Heart left ventricle (tissue), 16 donors: ENCODE measurements at regions not wholly inside any gene's neighbourhood (a gene's known extent, or its start where the extent isn't known, plus 50 kb on each side); places are given as distances from the start of the nearest gene placed in this dataset.

Source experiments
- ATAC-seq, 4 donors: fragments of 200-7000 bp; cut with Tn5 transposase; one replicate each; pipeline ENCODE4 v1.9.1; 2020 to 2022; ENCODE audit warnings: moderate library complexity in 4 of 4, mild to moderate bottlenecking in 3 of 4, moderate number of reproducible peaks in 1 of 4
- DNase-seq, 5 donors: peaks; one replicate each; pipeline ENCODE4 v3.0.0-alpha.2; 2020
- H3K27ac ChIP-seq, 12 donors: fragments of 200-600 bp; sonication (generic) in 4 of 12; one replicate each; pipeline versions ENCODE4 v1.5.0 to v1.8.0; 2016 to 2022; ENCODE audit warnings: mild to moderate bottlenecking in 2 of 12
- H3K27me3 ChIP-seq, 9 donors: fragments of 200-600 bp; sonication (generic) in 2 of 9; one replicate each; pipeline versions ENCODE4 v1.5.1 to v1.8.0; 2016 to 2022; ENCODE audit warnings: mild to moderate bottlenecking in 3 of 9
- H3K36me3 ChIP-seq, 9 donors: fragments of 200-600 bp; sonication (generic) in 2 of 9; one replicate each; pipeline versions ENCODE4 v1.5.0 to v1.8.0; 2018 to 2022; ENCODE audit warnings: mild to moderate bottlenecking in 2 of 9
- H3K4me1 ChIP-seq, 12 donors: fragments of 200-600 bp; sonication (generic) in 4 of 12; one replicate each; pipeline versions ENCODE4 v1.5.0 to v1.8.0; 2016 to 2022; ENCODE audit warnings: mild to moderate bottlenecking in 3 of 12
- H3K4me3 ChIP-seq, 12 donors: fragments of 200-600 bp; sonication (generic) in 4 of 12; one replicate each; pipeline versions ENCODE4 v1.5.0 to v1.8.0; 2017 to 2022; ENCODE audit warnings: mild to moderate bottlenecking in 9 of 12, moderate library complexity in 4 of 12
- H3K9me3 ChIP-seq, 12 donors: fragments of 200-600 bp; sonication (generic) in 4 of 12; one replicate each; pipeline versions ENCODE4 v1.5.0 to v1.8.0; 2016 to 2022; ENCODE audit warnings: mild to moderate bottlenecking in 1 of 12
- POLR2A ChIP-seq, 2 donors: fragments of 450-650 bp; IDR thresholded peaks; one replicate each; pipeline ENCODE4 v1.6.1; 2017; ENCODE audit warnings: antibody characterized with exemption in 2 of 2, mild to moderate bottlenecking in 2 of 2, moderate library complexity in 2 of 2
- WGBS, 4 donors: extraction: QIAGEN DNeasy Blood & Tissue Kit in 2 of 4; methylation state at CpG; one replicate each; pipeline versions ENCODE4 v1.1.5 to v1.1.7; 2013 to 2018; 5-methylcytosine and 5-hydroxymethylcytosine counted together
- intact Hi-C, 10 donors: fragments of 100-400 bp; cut with DNase I; formaldehyde crosslinking; loops; one replicate each; pipeline versions ENCODE4 v1.11.1 to v1.14.2; 2022
- TF ChIP-seq, protein P1 (sequence below), 12 donors: fragments of 200-600 bp; sonication (generic) in 4 of 12; IDR thresholded peaks; one replicate each; pipeline versions ENCODE4 v1.5.0 to v1.8.0; 2018 to 2022; ENCODE audit warnings: antibody characterized with exemption in 12 of 12, mild to moderate bottlenecking in 5 of 12
- donor health status: ischemic (EF 13 %, LVEDD 7.1; RV severe dilation, severe dysfunction).
- donor health status: healthy with polysubstance abuse.
- donor health status: DM: no; HTN: yes; CAD: no.
- donor health status: DM: no; HTN: no; CAD: no.
- donor health status: ischemic (EF 25% LVEDD 6.9; RV normal size, moderate dysfunction).
- donor health status: ischemic (EF 25% LVEDD 5.7; RV mildly dilated, moderate dysfunction).
- donor health status: healthy.
- donor health status: DM: yes; HTN: yes; CAD: no.
- donor health status: ischemic (EF 35%, LVEDD 5.7; RV mildly dilated, moderate dysfunction).
- donor health status: nonischemic (EF 11% LVEDD 7.7; RV severe dilation, severe dysfunction).
- donor health status: DM: yes; HTN: yes; CAD: no.
- donor health status: PGD.
- donor health status: ischemic (EF 29% LVEDD 5.4; RV normal size, mild dysfunction).
- donor health status: nonischemic (EF 23%, LVEDD 6.1; RV moderate dilation, normal function).

DNA sequence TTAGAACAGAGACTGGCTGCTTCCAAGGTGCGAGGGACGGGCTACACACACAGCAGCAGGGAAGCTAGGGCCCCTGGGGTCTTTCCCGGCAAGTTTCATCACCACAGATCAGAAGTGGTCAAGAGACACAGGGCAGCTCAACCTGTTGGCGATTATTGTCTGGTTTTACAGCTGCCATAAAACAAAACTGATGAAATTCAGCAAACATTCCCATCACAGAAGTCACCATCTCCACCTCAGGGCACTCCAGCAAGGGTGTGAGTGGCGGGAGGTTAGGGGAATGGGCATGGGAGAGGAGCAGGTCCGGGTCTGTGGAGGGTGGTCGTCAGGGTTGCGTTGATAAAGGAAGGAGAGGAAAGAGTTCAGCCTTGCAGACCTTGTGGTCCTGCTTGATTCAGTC, 91.0 kb downstream of the PXDC1 start:
- H3K27ac ChIP-seq: no peak overlapping the region
- DNase-seq: no peak
- ATAC-seq: no peak
- no peaks in the 10 kb centered on the region for H3K36me3 ChIP-seq
- no peaks in the 10 kb centered on the region for H3K9me3 ChIP-seq
- intact Hi-C loops: no loop called here
- H3K4me1 ChIP-seq: no peaks in the 10 kb centered on the region
- TF ChIP-seq, protein P1, sequence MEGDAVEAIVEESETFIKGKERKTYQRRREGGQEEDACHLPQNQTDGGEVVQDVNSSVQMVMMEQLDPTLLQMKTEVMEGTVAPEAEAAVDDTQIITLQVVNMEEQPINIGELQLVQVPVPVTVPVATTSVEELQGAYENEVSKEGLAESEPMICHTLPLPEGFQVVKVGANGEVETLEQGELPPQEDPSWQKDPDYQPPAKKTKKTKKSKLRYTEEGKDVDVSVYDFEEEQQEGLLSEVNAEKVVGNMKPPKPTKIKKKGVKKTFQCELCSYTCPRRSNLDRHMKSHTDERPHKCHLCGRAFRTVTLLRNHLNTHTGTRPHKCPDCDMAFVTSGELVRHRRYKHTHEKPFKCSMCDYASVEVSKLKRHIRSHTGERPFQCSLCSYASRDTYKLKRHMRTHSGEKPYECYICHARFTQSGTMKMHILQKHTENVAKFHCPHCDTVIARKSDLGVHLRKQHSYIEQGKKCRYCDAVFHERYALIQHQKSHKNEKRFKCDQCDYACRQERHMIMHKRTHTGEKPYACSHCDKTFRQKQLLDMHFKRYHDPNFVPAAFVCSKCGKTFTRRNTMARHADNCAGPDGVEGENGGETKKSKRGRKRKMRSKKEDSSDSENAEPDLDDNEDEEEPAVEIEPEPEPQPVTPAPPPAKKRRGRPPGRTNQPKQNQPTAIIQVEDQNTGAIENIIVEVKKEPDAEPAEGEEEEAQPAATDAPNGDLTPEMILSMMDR (IDR thresholded peaks at IDR 0.05): no peak
- TF ChIP-seq POLR2A (IDR thresholded peaks at IDR 0.05): no peak
- no peaks in the 10 kb centered on the region for H3K27me3 ChIP-seq
- H3K4me3 ChIP-seq: no peak overlapping the region
- WGBS, 4 donors: 82 to 90% (median 89%) methylated on average over 8 of the region's 8 CpGs

DNA sequence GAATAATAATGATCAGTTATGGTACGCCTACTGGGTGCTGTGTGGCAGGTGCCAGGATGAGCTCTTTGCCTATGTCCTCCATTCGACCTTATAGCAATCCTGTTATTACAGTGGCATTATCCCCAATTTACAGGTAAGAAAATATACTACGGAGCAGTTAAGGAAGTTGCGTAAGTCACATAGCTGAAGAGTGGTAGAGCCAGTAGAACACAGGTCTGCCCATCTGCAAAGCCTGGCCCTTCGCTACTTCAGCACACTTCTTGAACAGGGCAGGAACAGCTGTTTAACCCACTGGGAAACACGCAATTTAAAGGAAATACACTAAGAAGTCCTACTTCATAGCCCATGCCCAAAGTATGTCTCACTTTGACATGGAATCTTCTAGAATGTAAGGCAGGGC, 91.8 kb downstream of the PXDC1 start:
- Histone ChIP-seq H3K27me3 (no peaks in the 10 kb centered on the region), H3K4me1 (no peaks in the 10 kb centered on the region), H3K4me3 (no peak overlapping the region), H3K36me3 (no peaks in the 10 kb centered on the region), H3K27ac (no peak overlapping the region), H3K9me3 (no peaks in the 10 kb centered on the region)
- intact Hi-C loops: no loop called here
- DNase-seq (no peak), ATAC-seq (no peak)
- WGBS, 4 donors: 87 to 95% (median 94%) methylated on average over 6 of the region's 6 CpGs
- TF ChIP-seq POLR2A (IDR thresholded peaks at IDR 0.05): no peak
- TF ChIP-seq, protein P1 (IDR thresholded peaks at IDR 0.05): no peak

DNA sequence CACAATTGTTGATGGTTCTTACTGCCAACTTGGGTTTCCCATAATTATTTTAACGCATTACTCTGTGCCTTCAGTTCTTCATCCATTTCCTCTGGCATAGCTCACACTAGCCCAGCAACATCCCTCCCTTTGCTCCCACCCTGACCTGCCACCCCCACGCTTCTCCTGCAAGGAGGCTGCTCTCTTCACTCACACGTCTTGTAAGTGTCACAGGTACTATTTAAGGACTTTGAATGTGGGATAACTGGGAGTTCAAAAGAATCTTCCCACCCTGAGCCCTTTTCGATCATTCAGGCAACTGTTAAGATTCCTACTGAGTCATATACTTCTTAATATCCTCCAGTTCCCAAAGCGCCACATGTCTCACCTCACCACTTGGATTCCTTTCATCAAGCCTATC, 95.4 kb downstream of the PXDC1 start:
- intact Hi-C loops: no loop called here
- Histone ChIP-seq H3K36me3 (no peaks in the 10 kb centered on the region), H3K27ac (no peak overlapping the region), H3K9me3 (no peaks in the 10 kb centered on the region), H3K4me1 (no peaks in the 10 kb centered on the region), H3K4me3 (no peak overlapping the region), H3K27me3 (peaks cover 0 to 3% (median 0%) of the 10 kb centered on the region in 9 donors)
- DNase-seq (no peak), ATAC-seq (no peak)
- WGBS, 4 donors: 83 to 85% (median 85%) methylated on average over 5 of the region's 5 CpGs
- TF ChIP-seq POLR2A (IDR thresholded peaks at IDR 0.05): no peak
- TF ChIP-seq, protein P1 (IDR thresholded peaks at IDR 0.05): no peak

DNA sequence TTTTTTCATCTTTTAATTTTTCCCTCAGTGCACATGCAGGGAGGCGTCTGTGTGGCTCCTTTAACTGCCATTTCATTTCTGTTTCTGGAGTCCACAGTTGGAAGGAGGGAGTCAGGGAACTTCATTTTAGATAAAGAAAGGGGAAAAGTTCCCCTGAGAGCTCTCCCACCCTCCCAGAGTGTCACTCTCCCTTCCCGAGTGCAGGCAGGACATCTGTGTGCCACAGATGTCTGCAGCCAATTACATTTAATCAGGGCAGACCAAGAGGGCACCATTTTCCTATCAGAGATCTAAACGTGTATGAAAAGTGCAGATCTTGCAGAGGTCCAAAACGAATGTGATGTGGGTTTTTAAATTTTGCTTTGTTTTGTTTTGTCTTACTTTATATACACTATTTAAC, 96.6 kb downstream of the PXDC1 start:
- WGBS, 4 donors: 36 to 51% (median 45%) methylated on average over 4 of the region's 4 CpGs
- ATAC-seq: no peak

More for the DNA sequence above, 96.6 kb downstream of the PXDC1 start:
- Histone ChIP-seq H3K27ac (no peak overlapping the region), H3K4me1 (no peaks in the 10 kb centered on the region), H3K36me3 (no peaks in the 10 kb centered on the region), H3K27me3 (peaks cover 0 to 3% (median 0%) of the 10 kb centered on the region in 9 donors), H3K9me3 (no peaks in the 10 kb centered on the region), H3K4me3 (no peak overlapping the region)
- no peak for DNase-seq
- TF ChIP-seq POLR2A (IDR thresholded peaks at IDR 0.05): no peak
- TF ChIP-seq, protein P1 (IDR thresholded peaks at IDR 0.05): no peak
- intact Hi-C loops: no loop called here
